ENCODE measurements at regions not wholly inside any gene's neighbourhood (a gene's known extent, or its start where the extent isn't known, plus 50 kb on each side); places are given as distances from the start of the nearest gene placed in this dataset.

- TF ChIP-seq POLR2A (IDR thresholded peaks at IDR 0.05; ENCODE audit: low read length) (no peak), GATA1 (IDR thresholded peaks at IDR 0.05; ENCODE audit: low read depth, low read length) (no peak)
These were observed 164.6 kb upstream of the MCTP2 start for GRCh38 chr15:94066811-94067210.

Data from erythroblast (primary cell).